ENCODE measurements at regions not wholly inside any gene's neighbourhood (a gene's known extent, or its start where the extent isn't known, plus 50 kb on each side); places are given as distances from the start of the nearest gene placed in this dataset.
"Not testable (repeated sequence)": the region's sequence is repeated elsewhere in the genome, so short reads cannot be mapped to it uniquely, and the experiment has no call there.

DNA sequence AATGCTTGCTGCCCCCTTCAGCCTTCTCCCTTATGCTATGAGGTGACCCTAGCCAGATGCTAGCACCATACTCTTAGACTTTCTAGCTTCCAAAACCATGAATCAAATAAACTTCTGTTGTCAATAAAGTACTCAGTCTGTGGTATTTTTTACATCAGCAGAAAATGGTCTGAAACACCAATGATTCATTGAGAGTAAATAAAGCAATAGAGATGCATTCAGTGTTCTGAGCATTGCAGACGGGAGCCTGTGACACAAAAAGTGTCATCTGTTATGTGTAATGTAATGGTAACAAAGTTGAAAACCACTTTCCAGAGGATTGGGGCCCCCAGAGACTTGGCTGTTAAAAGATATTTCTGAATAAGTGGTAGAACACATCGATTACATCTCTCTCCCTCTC is 758.0 kb upstream of the NRXN1 start:
- no peak for DNase-seq (ENCODE audit: low spot score)

DNA sequence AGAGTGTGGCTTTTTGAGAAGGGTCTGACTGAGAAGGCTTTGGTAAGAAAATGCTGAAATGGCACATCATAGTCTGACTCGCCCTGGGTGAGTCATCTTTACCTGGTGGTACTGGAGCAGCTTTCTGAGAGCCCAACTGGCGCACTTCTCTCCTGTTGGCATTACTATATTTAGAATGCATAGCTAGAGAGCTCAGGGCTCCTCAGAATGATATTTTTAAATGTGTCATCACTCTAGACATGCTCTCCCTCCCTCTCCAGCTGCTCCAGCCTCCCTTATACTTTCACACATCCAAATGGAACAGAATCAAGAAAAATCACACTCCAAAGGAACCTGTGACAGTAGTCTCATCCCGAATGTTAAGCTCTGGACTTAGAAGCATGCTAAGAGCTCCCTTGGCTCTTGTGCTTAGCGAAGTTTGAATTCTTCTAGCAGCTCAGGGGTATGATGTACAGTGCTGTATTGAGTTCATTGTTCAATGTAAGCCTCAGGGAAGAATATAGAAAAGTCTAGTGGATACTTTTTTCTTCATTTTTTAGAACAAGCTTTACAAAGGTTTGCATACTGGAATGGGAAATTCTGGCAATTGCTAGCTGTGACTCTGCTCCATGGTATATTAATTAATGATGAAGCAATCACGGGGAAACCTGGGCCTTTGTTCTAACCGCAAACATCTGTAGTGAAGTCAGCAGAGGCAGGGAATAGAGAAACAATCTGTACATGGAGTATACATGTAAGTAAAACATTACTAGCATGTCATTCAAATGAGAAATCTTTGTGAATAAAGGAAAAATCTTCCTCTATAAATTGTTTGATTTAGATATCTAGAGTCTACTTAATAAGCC is 751.2 kb upstream of the NRXN1 start:
- peak; percentile 13 for DNase-seq (ENCODE audit: low spot score)

DNA sequence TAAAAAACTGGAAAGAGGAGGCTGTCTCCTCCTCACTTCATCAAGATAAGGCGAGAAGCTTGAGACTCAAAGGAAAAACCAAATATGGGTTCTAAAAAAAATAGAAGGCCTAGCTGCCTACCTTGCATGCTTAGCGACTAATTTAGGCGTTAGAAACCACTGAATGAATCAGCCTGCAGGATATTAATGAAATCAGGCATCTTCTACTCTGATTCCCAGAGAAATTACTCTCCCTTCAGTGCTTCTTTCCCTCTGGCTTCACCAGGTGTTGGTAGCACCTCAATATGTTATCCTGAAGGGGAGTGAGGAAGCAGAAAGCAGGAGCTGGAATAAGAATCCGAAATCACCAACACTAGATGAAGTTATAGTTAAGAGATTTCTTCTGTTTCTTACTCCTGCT is 749.8 kb upstream of the NRXN1 start:
- DNase-seq (ENCODE audit: low spot score) = no peak

DNA sequence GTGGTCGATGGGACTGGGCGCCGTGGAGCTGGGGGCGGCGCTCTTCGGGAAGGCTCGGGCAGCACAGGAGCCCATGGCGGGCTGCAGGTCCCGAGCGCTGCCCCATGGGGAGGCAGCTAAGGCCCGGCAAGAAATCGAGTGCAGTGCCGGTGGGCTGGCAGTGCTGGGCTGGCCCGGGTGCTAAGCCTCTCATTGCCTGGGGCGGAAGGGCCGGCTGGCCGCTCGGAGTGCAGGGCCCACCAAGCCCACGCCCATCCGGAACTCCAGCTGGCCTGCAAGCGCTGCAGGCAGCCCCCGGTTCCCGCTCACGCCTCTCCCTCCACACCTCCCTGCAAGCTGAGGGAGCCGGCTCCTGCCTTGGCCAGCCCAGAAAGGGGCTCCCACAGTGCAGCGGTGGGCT is 748.4 kb upstream of the NRXN1 start:
- DNase-seq (ENCODE audit: low spot score) = no peak

DNA sequence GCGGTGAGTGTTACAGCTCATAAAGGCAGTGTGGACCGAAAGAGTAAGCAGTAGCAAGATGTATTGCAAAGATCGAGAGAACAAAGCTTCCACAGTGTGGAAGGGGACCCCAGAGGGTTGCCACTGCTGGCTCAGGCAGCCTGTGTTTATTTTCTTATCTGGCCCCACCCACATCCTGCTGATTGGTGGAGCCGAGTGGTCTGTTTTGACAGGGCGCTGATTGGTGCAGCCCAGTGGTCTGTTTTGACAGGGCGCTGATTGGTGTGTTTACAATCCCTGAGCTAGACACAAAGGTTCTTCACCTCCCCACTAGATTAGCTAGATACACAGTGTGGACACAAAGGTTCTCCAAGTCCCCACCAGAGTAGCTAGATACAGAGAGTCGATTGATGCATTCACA is 747.8 kb upstream of the NRXN1 start:
- DNase-seq (ENCODE audit: low spot score) = not testable (repeated sequence)

DNA sequence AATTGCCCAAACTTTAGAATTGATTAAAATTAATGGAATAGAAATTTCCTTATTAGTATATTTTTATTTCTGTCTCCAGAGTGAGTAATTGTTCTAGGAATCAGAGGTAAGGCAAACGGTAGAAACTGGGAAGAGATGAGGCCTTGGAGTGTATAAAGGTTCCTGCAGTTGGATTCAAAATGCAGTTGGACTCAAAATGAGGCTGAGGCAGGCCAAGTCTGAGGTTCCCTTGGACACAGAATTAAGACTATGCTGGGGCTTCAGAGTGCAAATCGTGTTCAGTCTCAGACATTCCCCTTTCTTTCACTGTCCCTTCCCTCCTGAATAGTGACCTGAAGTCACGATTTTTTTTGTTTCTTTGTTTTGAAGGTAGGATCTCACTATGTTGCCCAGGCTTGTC is 746.9 kb upstream of the NRXN1 start:
- DNase-seq (ENCODE audit: low spot score) = no peak

DNA sequence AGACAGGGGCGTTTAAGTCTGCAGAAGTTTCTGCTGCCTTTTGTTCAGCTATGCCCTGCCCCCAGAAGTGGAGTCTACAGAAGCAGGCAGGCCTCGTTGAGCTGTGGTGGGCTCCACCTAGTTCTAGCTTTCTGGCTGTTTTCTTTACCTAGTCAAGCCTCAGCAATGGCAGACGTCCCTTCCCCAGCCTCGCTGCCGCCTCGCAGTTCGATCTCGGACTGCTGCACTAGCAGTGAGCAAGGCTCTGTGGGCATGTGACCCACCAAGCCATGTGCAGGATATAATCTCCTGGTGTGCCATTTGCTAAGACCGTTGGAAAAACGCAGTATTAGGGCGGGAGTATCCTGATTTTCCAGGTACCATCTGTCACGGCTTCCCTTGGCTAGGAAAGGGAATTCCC is 742.7 kb upstream of the NRXN1 start:
- not testable (repeated sequence) for DNase-seq (ENCODE audit: low spot score)

DNA sequence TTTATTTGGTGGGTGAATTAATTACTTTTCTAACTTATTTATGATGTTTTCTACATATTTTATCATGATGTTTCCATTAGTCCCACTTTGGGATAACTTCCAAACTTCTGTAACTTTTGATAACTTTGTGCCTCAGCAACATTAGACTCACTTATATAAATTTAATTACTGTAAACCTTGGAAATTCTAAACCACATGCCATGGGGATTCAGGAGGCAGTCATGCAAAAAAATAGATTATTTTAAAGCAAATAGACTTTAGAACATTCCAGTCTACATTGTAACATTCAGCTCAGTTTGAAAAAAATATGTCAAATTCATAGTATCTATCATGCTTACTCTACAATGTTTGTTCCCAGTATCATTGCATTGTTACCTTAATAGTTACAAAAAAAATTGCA is 728.5 kb upstream of the NRXN1 start:
- no peak for DNase-seq (ENCODE audit: low spot score)

DNA sequence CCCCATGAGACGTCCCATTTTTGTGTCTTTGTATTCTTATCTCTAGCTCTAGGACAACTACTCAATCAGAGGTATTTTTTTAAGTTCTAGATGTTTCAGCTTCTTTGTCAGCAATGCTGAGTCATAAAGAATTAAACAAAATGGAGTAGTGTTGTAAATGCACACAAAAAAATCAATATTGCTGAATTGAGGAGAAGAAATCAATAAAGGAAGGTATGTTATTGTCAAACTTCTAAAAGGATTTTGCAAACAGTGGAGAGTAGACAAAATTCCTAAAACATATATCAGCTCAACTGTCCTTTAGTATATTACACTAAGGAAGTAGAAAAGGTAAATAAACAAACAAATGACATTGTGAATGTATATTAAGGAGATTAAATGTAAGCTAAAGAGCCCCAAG is 726.1 kb upstream of the NRXN1 start:
- no peak for DNase-seq (ENCODE audit: low spot score)

DNA sequence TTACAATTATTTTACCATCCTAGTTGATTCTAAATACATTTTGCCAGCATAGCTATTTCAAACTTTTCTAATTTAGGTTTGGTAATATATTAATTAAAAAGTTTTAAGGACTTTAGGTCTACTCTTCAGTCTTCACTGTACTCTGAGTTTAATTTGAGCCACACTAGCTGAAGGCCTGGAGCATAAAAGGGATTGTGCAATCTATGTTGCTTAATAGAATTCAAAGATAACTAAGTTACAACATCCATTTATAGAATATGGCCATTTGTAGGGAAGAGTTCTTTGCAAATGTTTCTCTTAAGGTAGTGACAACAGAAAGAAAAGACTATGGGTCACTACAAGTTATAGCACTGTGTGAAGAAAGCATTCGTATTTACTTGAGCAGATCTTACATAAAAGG is 702.2 kb upstream of the NRXN1 start:
- peak; percentile 64 for DNase-seq (ENCODE audit: low spot score)

DNA sequence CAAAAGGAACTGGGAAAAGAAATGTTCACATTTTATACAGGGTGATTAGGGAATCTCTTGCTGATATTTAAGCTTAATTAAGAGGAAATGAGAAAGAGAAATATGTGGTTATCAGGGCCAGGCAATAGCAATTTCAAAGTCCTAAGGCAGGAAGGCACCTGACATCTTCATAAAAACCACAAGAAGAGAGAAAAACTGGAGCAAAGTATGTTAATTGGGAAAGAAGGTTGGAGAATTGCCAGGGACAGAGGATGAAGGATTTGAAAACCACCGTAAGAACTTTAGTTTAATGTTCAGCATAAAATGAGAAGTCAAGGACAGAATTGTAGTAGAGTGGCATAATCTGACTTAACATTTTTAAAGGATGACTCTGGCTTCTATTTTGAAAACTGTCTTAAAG is 691.8 kb upstream of the NRXN1 start:
- no peak for DNase-seq (ENCODE audit: low spot score)

DNA sequence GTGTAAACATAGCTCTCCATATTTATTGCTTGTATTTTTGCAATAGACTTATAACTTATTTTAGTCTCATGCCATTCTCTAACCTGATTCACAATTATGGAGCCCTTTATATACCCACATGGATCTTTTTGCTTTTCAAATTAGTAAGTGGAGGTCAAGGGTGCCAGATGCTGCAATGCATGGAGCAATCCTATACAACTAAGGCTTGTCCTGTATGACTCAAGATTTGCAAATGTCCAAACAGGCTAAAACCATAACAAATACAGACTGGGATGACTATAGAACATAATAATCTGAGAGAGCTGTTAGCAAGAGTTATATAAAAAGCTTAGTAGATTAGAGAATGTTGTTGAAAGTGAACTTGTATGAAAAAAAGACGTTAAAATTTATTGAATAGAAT is 690.4 kb upstream of the NRXN1 start:
- DNase-seq (ENCODE audit: low spot score) = no peak

DNA sequence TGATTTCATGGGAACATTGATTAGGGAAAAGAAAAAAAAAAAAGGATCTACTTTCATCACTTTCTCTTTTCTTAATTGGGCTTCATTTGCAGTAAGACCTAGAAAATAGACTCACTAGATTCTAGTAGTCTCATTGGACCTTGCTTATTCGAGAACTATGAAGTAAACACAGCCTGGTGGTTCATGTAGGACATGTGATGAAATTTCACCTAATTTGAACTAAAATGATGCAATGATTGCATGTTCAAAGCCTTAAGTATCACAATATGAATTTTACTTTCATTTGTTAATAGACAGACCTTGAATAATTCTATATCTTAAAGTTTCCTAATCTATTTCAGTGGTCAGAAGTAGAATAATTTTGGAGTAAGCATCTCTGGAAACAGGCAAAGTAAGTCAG is 688.9 kb upstream of the NRXN1 start:
- no peak for DNase-seq (ENCODE audit: low spot score)

DNA sequence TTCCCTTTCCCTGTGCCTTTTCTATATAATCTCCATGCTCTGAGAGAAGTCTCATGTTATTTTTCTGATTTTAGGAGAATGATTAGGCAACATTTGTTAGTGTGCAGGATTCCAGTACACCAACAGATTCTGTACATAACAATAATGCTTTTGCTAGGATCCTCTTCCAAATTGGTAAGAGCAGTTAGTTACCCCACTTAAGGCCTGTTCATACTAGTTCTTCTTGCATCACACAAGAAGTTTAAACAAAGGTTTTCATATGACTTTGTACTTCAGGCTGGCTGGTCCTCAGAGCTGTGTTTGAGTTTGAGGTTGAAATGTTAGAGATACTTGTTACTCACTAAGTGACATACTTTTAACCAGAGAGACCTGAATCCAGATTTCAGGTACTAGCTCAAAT is 686.9 kb upstream of the NRXN1 start:
- DNase-seq (ENCODE audit: low spot score) = no peak

DNA sequence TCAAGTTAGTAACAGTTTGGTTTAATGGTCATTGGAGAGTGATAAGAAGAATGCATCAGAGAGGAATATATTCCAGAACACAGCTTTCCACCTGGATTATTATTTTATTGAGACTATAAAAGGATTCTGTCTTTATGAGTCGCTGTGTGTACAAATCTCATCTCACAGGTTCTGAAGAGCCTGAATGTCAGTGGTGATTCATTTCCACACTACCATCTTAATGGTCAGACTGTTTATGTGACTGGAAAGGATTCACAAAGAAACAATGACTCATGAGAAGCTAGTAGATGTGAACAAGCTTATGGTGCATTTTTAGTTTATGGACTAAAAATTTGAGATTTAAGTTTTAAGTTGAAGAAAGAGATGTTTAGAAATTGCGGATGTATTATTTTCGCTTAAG is 685.4 kb upstream of the NRXN1 start:
- DNase-seq (ENCODE audit: low spot score) = no peak

DNA sequence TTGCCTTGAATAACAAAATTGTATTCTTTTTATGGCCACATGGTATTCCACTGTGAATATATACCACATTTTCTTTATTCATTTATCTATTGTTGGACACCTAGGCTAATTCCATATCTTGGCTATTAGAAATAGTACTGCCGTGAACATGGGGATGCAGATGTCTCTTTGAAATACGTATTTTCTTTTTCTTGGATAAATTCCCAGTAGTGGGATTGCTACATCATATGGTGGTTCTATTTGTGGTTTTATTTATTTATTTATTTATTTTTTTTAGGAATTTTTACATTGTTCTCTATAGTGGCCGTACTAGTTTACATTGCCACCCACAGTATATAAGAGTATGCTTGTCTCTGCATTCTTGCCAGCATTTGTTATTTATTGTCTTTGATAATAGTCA is 679.8 kb upstream of the NRXN1 start:
- DNase-seq (ENCODE audit: low spot score) = no peak

DNA sequence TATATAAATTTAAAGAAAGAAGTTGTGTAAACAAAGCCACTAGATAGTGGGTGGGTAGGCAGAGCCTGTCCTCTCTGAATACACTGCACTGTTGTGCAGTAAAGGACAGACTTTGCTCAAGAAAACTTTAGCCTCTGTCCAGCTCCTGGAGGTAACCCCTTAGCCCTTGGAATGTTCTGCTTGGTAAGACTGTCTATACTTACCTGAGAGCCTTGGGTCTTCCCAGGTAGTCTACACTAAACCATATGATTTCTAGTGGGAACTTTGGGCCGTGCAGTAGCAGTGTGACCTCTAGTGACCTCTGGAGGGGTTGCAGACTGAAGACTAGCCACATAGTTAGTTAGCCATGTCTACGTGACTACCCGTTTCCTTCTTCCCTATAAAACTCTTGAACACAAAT is 678.3 kb upstream of the NRXN1 start:
- DNase-seq (ENCODE audit: low spot score) = no peak

DNA sequence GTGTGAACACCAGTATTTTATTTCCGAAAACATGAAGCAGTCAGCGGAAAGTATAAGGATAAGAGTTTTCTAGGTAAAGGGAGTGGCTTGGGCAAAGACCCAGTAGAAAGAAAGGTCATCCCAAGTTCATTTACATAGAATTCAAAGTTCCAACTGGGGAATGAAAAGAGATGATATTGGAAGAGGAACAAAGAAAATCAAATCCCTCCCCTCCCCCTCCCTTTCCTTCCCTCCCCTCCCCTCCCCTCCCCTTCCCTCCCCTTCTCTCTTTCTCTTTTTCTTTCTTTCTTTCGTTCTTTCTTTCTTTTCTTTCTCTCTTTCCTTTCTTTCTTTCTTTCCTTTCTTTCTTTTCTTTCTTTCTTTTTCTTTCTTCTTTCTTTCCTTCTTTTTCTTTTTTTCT is 675.7 kb upstream of the NRXN1 start:
- no peak for DNase-seq (ENCODE audit: low spot score)

DNA sequence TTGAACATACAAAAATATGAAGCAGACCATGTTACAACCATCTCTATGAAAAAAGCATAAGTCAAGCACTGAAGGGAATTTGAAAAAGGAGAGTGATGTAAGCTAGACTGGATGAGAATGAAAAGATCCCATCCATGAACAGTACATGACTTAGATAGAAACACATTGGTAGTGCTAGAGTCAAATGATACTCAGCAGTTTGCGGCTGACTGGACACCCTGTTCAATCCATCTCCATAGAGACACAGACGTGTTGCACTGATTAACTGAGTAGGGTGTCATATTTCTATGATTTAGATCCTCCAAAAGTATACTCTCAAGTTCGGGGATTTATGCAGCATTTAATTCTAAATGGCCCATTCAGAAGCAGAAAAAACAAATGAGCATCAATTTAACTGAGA is 674.3 kb upstream of the NRXN1 start:
- DNase-seq (ENCODE audit: low spot score) = no peak

DNA sequence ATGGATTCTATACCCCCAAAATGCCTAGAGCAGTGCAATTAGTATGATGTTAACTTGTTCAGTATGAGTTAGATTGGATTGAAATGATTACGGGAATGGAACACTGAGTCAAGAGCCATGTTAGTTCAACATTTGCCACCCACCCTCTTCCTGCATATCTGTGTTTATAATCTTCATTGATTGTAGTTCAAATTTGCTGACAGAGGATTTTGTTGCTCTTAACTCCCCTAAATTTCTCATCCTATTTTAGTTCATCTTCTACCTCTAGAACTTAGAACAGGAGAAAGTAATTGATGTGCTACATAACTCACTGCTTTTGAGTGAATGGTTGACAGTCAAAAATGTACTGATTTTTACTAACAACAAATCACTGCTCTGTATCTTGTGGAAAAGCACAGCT is 673.5 kb upstream of the NRXN1 start:
- no peak for DNase-seq (ENCODE audit: low spot score)

DNA sequence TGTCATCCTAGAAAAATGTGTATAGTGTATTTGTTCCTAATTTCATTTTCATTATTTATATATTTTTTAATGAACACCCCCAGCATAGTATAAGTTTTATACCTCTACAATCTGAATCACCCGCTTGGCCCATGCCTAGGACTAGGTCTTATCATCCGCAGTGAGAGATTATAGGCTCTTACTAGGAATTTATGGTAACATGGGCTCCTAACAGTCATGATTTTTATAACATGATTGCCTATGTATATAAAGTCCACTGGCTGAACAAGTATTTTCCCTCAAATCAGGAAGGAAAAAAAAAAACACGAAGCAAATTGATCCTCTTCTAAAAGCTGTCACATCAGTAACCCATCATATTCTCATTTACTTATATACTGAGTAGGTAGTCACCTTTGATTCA is 666.1 kb upstream of the NRXN1 start:
- DNase-seq (ENCODE audit: low spot score) = no peak

DNA sequence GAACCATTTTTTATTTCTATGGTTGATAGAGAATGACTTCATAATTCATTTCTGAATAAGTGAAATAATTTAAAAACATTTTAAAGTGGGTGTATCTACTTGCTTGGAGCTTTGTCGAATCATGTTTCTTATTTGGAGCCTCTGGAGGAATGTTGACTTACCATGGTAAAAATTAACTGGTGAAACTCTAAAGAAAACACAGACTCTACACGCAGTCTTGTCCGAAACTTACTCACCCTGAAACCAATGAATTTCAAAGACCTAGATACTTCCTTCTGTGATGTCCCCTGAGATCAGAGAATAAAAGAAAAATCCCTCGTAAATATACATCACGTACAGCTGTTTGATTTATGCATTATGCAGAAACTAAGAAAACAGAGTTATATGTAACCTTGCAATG is 665.2 kb upstream of the NRXN1 start:
- no peak for DNase-seq (ENCODE audit: low spot score)

DNA sequence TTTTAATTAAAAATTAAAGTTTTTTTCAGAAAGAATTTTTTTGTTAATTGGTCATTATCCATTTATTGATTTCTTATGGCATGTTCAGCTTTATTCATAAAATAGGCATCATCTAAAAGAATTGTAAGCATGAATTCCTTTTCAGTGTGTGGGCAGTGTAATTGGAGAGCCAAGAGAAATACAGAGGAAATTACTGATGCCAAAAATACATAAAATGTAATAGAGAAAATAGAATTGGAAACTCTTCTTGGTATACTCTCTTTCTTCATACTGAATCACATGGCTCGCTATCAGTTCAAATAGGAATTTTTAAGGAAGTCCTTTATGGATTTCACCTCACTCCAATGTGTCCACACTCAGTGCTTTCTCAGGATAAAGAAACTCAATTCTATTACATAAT is 663.6 kb upstream of the NRXN1 start:
- DNase-seq (ENCODE audit: low spot score) = no peak

DNA sequence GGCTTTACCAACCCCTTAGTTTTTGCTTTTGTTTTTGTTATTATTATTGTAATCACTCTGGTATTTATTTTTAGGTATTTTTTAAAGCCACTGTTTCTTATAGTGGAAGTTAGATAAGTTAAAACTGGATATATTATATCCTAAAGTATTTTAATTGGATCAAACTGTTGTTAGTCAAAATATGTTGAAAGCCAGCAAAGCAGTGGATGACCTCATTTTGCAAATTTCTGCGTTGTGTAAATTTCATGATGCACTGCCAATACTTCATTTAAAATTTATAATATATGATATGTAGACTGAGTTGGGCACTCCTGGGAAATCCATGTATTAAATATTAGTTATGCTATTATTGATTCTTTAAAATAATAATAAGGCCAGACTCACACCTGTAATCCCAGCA is 661.7 kb upstream of the NRXN1 start:
- no peak for DNase-seq (ENCODE audit: low spot score)

Data from umbilical cord (tissue), 1 donor.